Neural progenitor cell (in vitro differentiated cells): ENCODE measurements at regions not wholly inside any gene's neighbourhood (a gene's known extent, or its start where the extent isn't known, plus 50 kb on each side); places are given as distances from the start of the nearest gene placed in this dataset.
"Not testable (repeated sequence)": the region's sequence is repeated elsewhere in the genome, so short reads cannot be mapped to it uniquely, and the experiment has no call there.

Experiments used
- DNase-seq: peaks from one replicate; pipeline ENCODE4 v3.0.0-alpha.2; 2016; ENCODE audit warnings: low spot score
- H2AFZ ChIP-seq: fragments of 200-600 bp; sonication (generic); replicated peaks from 2 replicates; pipeline ENCODE4 v1.6.1; 2016; ENCODE audit warnings: antibody characterized with exemption
- H3F3A ChIP-seq: fragments of 200-600 bp; sonication (generic); 2 replicates; pipeline ENCODE4 v1.6.1; 2016; ENCODE audit warnings: antibody characterized with exemption, low read depth
- H3K27ac ChIP-seq: fragments of 200-600 bp; sonication (generic); 2 replicates; pipeline ENCODE4 v1.5.1; 2016; ENCODE audit warnings: mild to moderate bottlenecking
- H3K27me3 ChIP-seq: fragments of 200-600 bp; sonication (generic); 2 replicates; pipeline ENCODE4 v1.6.1; 2016; ENCODE audit warnings: mild to moderate bottlenecking, moderate library complexity
- H3K36me3 ChIP-seq: fragments of 200-600 bp; sonication (generic); 2 replicates; pipeline ENCODE4 v1.5.1; 2016
- H3K4me1 ChIP-seq: fragments of 200-600 bp; sonication (generic); 2 replicates; pipeline ENCODE4 v1.6.1; 2016; ENCODE audit warnings: mixed run types
- H3K4me2 ChIP-seq: fragments of 200-600 bp; sonication (generic); 2 replicates; pipeline ENCODE4 v1.6.1; 2016
- H3K4me3 ChIP-seq: fragments of 200-600 bp; sonication (generic); 2 replicates; pipeline ENCODE4 v1.5.1; 2016
- H3K79me2 ChIP-seq: fragments of 200-600 bp; sonication (generic); 2 replicates; pipeline ENCODE4 v1.6.1; 2016; ENCODE audit warnings: low read depth
- H3K9ac ChIP-seq: fragments of 200-600 bp; sonication (generic); 2 replicates; pipeline ENCODE4 v1.6.1; 2016
- H3K9me3 ChIP-seq: fragments of 200-600 bp; sonication (generic); 2 replicates; pipeline ENCODE4 v1.5.1; 2016; ENCODE audit warnings: low read depth
- H4K20me1 ChIP-seq: fragments of 200-600 bp; sonication (generic); 2 replicates; pipeline ENCODE4 v1.6.1; 2016; ENCODE audit warnings: low read depth
- H3K27ac Mint-ChIP-seq: 3 replicates; pipeline ENCODE4 v1.8.0; 2021; ENCODE audit warnings: mixed read lengths
- H3K27me3 Mint-ChIP-seq: 2 replicates; pipeline ENCODE4 v1.8.0; 2022; ENCODE audit warnings: low read depth, mild to moderate bottlenecking, inconsistent platforms, moderate library complexity, mixed read lengths; ENCODE audit not compliant: insufficient read depth
- H3K36me3 Mint-ChIP-seq: 3 replicates; pipeline ENCODE4 v1.8.0; 2021; ENCODE audit warnings: mixed read lengths
- H3K4me1 Mint-ChIP-seq: 3 replicates; pipeline ENCODE4 v1.8.0; 2021; ENCODE audit warnings: mixed read lengths
- H3K4me3 Mint-ChIP-seq: 3 replicates; pipeline ENCODE4 v1.8.0; 2021; ENCODE audit warnings: mild to moderate bottlenecking, moderate library complexity, mixed read lengths
- H3K9me3 Mint-ChIP-seq: 3 replicates; pipeline ENCODE4 v1.8.0; 2020; ENCODE audit warnings: mixed read lengths
- EZH2 ChIP-seq: fragments of 200-600 bp; sonication (generic); IDR thresholded peaks from 2 replicates; pipeline ENCODE4 v1.6.1; 2017; ENCODE audit warnings: antibody characterized with exemption, mild to moderate bottlenecking, moderate library complexity
- EZH2phosphoT487 ChIP-seq: fragments of 200-600 bp; sonication (generic); IDR thresholded peaks from 2 replicates; pipeline ENCODE4 v1.6.1; 2017; ENCODE audit warnings: antibody characterized with exemption
- TF ChIP-seq, protein P1 (sequence below): fragments of 200-600 bp; sonication (generic); IDR thresholded peaks from 2 replicates; pipeline ENCODE4 v1.5.1; 2017; ENCODE audit warnings: antibody characterized with exemption, mild to moderate bottlenecking

DNA sequence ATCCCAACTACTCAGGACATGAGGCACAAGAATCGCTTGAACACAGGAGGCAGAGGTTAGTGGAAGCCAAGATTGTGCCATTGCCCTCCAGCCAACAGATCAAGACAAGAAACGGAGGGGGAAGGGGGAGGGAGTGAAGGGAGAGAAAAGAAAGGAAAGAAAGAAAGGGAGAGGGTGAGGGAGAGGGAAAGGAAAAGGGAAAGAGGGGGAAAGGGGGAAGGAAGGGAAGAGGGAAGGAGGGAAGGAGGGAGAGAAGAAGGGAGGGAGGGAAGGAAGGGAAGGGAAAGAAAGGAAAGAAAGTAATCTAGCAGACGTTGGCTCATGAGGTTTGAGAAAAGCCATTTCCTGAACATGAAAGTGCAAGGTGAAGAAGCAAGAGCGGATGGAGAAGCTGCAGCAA is 53.1 kb upstream of the SETMAR start:
- Histone ChIP-seq H3K27me3 (no peaks in the 10 kb centered on the region), H2AFZ (no peak overlapping the region), H3K9me3 (no peaks in the 10 kb centered on the region), H3K36me3 (no peaks in the 10 kb centered on the region), H4K20me1 (no peaks in the 10 kb centered on the region), H3K4me3 (no peak overlapping the region), H3K79me2 (no peaks in the 10 kb centered on the region), H3K4me1 (no peaks in the 10 kb centered on the region), H3K27ac (no peak overlapping the region), H3K9ac (no peak overlapping the region), H3F3A (no peaks in the 10 kb centered on the region), H3K4me2 (no peak overlapping the region)
- no peaks in the 10 kb centered on the region for H3K27me3 Mint-ChIP-seq
- TF ChIP-seq EZH2 (no peak), EZH2phosphoT487 (no peak)
- TF ChIP-seq, protein P1, sequence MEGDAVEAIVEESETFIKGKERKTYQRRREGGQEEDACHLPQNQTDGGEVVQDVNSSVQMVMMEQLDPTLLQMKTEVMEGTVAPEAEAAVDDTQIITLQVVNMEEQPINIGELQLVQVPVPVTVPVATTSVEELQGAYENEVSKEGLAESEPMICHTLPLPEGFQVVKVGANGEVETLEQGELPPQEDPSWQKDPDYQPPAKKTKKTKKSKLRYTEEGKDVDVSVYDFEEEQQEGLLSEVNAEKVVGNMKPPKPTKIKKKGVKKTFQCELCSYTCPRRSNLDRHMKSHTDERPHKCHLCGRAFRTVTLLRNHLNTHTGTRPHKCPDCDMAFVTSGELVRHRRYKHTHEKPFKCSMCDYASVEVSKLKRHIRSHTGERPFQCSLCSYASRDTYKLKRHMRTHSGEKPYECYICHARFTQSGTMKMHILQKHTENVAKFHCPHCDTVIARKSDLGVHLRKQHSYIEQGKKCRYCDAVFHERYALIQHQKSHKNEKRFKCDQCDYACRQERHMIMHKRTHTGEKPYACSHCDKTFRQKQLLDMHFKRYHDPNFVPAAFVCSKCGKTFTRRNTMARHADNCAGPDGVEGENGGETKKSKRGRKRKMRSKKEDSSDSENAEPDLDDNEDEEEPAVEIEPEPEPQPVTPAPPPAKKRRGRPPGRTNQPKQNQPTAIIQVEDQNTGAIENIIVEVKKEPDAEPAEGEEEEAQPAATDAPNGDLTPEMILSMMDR: no peak
- peaks cover 4% of the 10 kb centered on the region for H3K4me1 Mint-ChIP-seq
- no peak for DNase-seq
- H3K4me3 Mint-ChIP-seq: no peak overlapping the region
- H3K9me3 Mint-ChIP-seq: peaks cover 5% of the 10 kb centered on the region
- no peaks in the 10 kb centered on the region for H3K36me3 Mint-ChIP-seq
- H3K27ac Mint-ChIP-seq: no peak overlapping the region

DNA sequence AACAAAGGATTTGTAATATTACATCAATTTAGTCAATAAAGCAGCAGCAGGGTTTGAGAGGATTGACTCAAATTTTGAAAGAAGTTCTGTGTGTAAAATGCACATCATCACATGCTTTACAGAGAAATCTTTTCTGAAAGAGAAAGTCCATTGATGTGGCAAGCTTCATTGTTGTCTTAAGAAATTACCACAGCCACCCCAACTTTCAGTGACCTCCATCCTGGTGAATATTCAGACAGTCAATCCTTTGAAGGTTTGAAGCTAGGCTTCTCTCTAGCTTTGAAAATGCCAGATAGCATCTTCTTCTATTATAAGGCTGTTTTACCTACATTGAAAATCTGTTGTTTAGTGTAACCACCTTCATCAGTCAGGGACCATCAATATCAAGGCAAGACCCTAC is 51.8 kb upstream of the SETMAR start:
- Mint-ChIP-seq H3K4me1 (peaks cover 4% of the 10 kb centered on the region), H3K36me3 (no peaks in the 10 kb centered on the region), H3K9me3 (peaks cover 5% of the 10 kb centered on the region), H3K27ac (no peak overlapping the region), H3K27me3 (no peaks in the 10 kb centered on the region), H3K4me3 (no peak overlapping the region)
- no peaks in the 10 kb centered on the region for H3K9me3 ChIP-seq
- H3K4me2 ChIP-seq: no peak overlapping the region
- H3K36me3 ChIP-seq: no peaks in the 10 kb centered on the region
- no peaks in the 10 kb centered on the region for H3K27me3 ChIP-seq
- H3F3A ChIP-seq: no peaks in the 10 kb centered on the region
- DNase-seq: no peak
- H3K4me1 ChIP-seq: no peaks in the 10 kb centered on the region
- TF ChIP-seq, protein P1: no peak
- TF ChIP-seq EZH2phosphoT487 (no peak), EZH2 (no peak)
- no peaks in the 10 kb centered on the region for H3K79me2 ChIP-seq
- H3K27ac ChIP-seq: no peak overlapping the region
- H4K20me1 ChIP-seq: no peaks in the 10 kb centered on the region
- H2AFZ ChIP-seq: no peak overlapping the region
- no peak overlapping the region for H3K9ac ChIP-seq
- no peak overlapping the region for H3K4me3 ChIP-seq

DNA sequence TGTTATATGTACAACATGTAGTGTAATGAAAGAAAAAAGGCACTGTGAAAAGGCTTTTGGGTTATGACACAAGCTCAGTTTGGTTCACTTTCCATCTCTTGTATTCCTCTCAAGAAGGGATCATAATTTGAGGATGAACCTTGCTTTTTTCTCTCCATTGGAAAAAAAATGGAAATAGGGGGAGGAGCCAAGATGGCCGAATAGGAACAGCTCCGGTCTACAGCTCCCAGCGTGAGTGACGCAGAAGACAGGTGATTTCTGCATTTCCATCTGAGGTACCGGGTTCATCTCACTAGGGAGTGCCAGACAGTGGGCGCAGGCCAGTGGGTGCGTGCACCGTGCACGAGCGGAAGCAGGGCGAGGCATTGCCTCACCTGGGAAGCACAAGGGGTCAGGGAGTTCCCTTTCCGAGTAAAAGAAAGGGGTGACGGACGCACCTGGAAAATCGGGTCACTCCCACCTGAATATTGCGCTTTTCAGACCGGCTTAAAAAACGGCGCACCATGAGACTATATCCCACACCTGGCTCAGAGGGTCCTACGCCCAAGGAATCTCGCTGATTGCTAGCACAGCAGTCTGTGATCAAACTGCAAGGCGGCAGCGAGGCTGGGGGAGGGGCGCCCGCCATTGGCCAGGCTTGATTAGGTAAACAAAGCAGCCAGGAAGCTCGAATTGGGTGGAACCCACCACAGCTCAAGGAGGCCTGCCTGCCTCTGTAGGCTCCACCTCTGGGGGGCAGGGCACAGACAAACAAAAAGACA is 49.9 kb upstream of the SETMAR start:
- not testable (repeated sequence) for H3K27ac ChIP-seq, H3K79me2 ChIP-seq, H4K20me1 ChIP-seq, H3K4me3 Mint-ChIP-seq, H3K27me3 ChIP-seq, H3F3A ChIP-seq, H3K4me3 ChIP-seq, H3K27me3 Mint-ChIP-seq, H3K4me2 ChIP-seq, H3K36me3 Mint-ChIP-seq, H3K27ac Mint-ChIP-seq, H2AFZ ChIP-seq, DNase-seq, H3K4me1 ChIP-seq, H3K9me3 ChIP-seq, H3K9me3 Mint-ChIP-seq, H3K4me1 Mint-ChIP-seq, H3K9ac ChIP-seq, H3K36me3 ChIP-seq
